C1 segment of cervical spinal cord (tissue), 14 donors: ENCODE measurements at regions not wholly inside any gene's neighbourhood (a gene's known extent, or its start where the extent isn't known, plus 50 kb on each side); places are given as distances from the start of the nearest gene placed in this dataset.
"Not testable (repeated sequence)": the region's sequence is repeated elsewhere in the genome, so short reads cannot be mapped to it uniquely, and the experiment has no call there.

ENCODE experiments used
- DNase-seq, 14 donors: peaks; one replicate each; lab custom pipeline; 2025; lab: John Stamatoyannopoulos, UW

DNA sequence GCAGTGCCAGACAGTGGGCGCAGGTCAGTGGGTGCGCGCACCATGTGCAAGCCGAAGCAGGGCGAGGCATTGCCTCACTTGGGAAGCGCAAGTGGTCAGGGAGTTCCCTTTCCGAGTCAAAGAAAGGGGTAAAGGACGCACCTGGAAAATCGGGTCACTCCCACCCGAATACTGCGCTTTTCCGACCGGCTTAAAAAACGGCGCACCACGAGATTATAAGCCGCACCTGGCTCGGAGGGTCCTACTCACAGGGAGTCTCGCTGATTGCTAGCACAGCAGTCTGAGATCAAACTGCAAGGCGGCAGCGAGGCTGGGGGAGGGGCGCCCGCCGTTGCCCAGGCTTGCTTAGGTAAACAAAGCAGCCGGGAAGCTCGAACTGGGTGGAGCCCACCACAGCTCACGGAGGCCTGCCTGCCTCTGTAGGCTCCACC lies 77.9 kb downstream of the NR4A2 start:
- not testable (repeated sequence) for DNase-seq

DNA sequence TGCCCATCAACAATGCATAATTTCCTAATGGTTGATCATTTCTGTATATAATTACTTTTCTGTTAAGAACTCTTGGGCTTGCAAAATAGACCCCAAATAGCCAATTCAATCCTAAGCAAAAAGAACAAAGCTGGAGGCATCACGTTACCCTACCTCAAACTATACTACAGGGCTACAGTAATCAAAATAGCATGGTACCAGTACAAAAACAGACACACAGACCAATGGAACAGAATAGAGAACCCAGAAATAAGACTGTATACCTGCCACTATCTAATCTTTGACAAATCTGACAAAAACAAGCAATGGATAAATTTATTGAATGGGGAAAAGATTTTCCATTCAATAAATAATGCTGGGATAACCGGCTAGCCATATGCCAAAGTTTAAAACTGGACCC lies 78.8 kb downstream of the NR4A2 start:
- no peak for DNase-seq

DNA sequence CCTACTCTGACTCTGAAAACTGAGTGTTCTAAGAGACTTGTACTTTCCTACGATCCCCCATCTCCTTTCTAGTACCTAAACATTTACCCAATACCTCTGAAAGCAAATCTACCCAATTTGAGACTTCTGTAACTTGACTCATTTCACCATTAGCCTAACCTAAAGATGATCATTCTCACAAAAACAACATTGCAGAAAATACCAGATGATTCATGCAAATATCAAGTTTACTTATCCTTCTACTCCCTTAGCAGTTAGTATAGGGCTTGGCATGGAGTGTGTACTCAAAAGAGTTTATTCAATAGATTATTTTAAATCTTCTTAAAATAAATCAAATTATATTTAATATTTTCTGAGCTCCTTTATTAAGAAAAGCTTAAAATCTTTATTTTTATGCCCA lies 89.6 kb downstream of the NR4A2 start:
- no peak for DNase-seq

DNA sequence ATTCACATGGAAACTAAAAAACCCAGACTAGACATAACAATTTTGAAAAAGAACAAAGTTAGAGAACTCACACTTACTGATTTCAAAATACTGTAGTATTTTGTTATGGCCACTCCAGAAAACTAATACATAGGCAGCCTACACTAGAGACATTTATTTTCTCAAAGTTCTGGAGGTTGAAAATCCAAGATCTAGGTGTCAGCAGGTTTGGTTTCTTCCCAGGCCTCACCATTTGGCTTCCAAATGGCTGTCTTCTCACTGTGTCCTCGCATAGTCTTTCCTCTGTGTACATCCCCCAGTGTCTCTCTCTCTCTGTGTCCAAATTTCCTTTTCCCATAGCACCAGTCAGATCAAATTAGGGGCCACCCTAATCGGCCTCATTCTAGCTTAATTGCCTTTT lies 95.0 kb downstream of the NR4A2 start:
- DNase-seq = no peak

DNA sequence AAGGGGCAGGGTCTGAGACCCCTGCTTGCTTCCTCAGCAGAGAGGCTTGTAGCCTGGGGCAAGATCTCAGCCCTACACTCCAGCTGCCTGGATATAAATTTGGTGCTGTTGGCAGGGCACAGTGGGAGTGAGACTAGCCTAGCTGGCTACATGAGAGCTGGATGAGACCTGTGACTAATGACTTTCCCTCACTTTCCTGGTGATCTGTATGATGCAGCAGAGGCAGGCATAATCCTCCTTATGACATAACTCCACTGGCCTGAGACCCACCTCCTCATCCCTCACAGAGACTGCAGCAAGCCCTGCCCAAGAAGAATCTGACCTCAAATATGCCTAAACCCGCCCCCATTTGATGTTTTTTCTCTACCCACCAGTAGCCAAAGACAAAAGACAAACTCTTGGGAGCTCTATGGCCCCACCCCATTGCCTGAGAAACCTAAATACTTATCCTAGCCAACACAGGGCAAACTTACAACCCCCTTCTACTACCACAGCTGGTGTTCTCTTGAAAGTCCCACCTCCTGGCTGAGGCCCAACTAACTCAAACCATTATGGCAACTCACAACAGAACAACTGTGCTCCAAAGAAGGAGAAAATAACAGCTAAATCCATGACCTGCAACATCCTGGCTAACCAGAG lies 102.7 kb downstream of the NR4A2 start:
- DNase-seq = no peak

DNA sequence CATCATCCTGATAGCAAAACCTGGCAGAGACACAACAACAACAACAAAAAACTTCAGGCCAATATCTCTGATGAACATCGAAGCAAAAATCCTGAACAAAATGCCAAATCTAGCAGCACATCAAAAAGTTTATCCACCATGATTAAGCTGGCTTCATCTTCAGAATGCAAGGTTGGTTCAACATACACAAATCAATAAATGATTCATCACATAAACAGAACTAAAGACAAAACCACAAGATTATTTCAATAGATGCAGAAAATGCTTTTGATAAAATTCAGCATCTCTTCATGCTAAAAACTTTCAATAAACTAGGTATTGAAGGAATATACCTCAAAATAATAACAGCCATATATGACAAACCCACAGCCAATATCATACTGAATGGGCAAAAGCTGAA lies 109.2 kb downstream of the NR4A2 start:
- DNase-seq = not testable (repeated sequence)

DNA sequence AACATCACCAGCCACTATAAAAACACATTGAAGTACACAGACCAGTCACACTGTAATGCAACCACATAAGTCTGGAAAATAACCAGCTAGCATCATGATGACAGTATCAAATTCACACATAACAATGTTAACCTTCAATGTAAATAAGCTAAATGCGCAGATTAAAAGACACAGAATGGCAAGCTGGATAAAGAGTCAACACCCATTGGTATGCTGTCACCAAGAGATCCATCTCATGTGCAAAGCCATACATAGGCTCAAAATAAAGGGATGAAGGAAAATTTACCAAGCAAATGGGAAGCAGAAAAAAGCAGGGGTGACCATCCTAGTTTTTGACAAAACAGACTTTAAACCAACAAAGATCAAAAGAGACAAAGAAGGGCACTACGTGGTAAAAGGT lies 110.8 kb downstream of the NR4A2 start:
- no peak for DNase-seq

DNA sequence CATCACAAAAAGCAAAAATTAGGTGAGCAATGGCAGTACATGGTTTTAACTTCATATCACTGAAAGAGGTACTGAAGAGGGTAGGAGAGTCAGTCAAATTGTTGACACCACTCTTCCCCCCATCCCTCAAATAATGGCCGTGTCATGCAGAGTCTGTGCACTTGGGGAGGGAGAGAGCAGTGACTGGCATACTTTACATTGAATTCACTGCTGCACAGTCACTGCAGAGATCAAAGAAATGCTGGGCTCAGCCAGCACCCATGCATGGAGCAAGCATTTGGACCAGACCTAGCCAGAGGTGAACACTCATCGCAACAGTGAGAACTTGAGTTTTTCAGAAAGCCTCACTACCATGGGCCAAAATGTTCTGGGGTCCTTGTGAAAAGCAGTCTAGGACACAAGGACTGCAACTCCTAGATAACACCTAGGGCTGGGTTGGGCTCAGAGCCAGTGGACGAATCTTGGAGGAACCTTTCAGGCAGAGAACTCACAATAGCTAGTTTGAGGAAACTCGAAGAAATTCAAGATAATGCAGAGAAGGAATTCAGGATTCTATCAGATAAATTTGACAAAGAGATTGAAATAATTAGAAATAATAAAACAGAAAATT lies 112.9 kb downstream of the NR4A2 start:
- no peak for DNase-seq

DNA sequence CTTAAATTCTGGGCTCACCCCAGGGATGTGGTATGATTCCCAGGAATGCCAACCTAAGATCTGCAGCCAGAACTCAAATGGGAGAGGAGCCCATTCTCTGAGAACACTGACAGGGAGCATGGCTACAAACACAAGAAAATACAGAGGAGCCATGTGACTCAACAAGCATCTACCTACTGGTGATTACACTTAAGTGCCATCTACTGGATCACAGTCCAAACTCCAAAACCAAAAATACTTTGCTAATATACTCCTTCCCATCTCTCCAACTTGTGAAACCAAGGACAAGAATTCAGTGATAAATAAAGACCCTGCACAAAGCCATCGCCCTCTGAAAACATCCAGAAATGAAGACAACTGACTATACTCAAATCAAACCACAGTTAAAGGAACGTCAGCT lies 116.9 kb downstream of the NR4A2 start:
- DNase-seq = no peak

DNA sequence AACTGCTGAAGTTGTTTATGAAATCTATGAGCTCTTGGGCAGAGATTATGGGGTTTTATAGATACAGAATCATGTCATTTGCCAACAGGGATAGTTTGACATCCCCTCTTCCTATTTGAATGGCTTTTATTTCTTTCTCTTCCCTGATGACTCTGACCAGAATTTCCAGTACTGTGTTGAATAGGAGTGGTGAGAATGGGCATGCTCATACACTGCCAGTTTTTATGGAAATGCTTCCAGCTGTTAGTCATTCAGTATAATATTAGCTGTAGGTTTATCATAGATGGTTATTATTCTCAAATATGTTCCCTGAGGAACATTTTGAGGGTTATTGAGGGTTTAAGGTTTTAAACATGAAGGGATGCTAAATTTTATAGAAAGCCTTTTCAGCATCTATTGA lies 121.2 kb downstream of the NR4A2 start:
- DNase-seq = no peak

DNA sequence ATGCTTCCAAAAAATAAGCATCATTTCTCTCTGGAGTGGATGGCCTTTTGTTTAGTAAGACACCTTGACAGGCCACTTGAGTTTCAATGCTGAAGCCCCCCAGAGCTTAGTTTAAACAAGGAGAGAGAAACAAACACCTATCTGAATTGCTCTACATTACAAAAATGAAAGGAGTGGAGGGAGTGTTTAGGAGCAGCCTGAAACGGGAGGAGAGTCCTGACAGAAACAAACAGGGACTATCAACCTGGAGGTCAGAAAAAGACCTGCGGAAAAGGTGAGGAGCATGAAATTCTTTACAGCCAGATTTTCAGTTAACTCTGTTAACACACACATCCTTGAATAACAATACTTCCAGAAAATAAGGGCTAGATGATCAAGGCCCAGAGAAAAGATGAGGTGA lies 126.2 kb downstream of the NR4A2 start:
- no peak for DNase-seq

DNA sequence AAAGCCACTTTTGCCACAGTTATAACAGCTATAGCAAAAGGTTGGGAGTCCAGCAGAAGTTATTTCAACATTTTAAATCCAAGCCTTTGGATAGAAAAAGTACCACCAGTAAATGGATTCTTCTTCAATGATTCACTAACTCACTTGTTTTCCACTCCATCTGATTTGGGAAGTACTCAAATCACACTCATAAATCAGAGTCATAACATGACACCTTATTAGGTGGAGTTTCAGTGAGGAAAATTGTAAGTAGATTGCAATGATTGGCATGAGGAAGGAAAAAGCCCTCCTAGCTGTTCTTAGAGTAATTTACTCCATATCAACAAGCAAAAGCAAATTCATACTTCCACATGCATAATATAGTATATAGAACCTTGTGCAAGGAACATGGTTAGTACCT lies 132.9 kb downstream of the NR4A2 start:
- DNase-seq = no peak

DNA sequence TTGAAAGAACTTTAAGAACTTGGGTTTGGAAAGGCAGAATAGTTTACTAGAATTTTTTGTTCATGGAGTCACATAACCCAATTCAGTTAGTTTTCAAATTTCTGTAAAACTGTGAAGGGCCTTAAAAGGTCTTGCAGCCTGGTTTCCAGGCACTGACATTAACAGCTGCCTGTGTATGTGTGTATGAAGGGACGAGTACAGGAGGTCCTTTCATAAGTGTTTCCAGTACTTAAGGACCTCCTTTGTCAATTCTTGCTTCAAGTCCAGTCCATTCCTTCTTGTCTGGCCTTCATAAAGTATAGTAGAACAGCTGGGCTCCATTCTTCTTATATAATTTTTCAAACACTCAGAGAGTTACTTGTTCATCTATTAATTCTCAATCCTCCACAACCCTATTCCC lies 136.5 kb downstream of the NR4A2 start:
- DNase-seq = no peak

DNA sequence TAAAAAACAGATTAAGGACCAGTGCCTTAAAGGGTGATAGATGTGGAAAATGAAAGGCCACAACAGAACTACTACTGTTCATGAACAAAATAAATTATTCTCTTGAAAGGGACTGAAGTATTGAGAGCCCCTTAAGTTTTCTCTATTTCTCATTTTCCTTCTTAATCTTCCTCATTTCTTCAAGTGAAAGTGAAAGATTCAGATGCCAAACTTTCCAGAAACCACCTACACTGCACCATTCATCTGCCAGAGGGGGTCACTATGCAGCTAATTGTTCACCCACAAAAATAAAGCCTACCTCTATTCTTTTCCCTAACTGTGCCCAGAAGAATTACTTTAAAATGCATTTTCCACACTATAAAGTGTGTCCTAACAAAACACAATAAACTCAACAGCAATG lies 140.1 kb downstream of the NR4A2 start:
- DNase-seq = no peak

DNA sequence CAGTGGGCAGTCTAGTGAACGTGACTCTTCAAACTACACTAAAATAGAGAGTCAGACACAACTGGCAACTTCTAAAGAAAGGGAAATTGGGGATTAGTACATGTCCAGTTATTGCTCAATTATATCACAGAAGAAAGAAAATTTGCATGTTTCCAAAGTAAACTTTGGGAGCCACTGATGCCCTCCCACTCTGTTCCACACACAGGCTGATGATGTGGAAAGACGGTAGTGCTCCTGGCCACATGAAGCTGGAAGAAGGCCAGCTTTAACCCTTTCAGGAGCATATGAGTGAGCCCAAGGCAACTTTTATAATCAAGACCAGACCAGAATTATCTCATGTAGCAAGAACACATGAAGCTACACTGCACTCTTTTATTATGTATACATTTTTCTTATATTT lies 141.0 kb downstream of the NR4A2 start:
- DNase-seq = no peak

DNA sequence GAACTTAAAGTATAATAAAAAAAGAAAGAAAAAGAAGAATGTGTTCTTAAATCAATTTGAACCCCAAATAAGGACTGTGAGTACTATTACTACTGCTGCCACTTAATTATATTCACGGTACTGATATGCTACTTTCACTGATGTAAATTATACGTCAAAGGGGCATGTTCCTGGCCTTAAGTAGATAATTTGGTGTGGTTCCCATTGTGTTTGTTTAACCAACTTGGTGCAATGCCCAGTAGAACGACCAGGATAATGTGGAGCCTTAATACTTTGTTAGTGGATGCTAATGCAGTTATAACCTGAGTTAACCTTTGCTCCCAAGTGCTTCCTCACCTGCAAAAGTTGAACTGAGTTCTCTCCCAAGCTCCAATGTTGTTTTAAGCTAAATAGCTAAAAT lies 142.0 kb downstream of the NR4A2 start:
- DNase-seq = no peak

DNA sequence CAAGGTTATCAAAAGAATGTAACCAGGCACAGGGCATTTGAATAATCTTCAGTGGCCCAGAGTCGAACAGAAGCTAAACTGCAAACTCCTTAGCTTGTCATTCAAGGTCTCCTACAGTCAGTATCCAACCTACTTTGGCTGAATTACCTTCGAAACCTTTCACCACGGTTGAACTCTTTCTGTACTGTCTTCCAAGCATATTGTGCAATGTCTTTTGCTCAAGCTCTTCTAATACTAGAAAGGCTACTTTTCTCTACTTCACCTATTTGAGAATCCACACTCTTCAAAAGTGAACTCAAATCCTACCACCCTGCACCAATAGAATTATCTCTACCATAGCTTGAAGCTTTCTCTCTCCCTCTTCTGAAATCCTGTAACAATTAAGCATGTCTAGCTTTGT lies 142.9 kb downstream of the NR4A2 start:
- DNase-seq = no peak

DNA sequence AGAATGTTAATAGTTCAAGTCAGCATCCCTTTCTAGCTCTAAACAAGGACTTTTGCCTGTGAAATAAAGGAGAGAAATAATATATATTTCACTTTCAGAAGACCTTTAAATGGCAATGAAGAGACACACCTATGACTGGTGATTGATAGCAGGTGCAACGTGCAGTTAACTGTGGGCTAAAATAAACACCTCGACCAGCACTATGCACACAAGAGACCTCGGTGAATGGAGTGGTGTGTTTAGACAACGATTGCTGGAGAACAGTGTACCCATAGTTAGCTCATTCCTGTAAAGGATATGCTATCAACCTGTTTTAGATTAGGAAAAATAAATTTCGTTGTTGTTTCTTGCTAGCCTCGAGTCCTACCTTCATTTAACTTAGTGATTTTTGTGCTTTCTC lies 143.4 kb downstream of the NR4A2 start:
- DNase-seq = no peak

DNA sequence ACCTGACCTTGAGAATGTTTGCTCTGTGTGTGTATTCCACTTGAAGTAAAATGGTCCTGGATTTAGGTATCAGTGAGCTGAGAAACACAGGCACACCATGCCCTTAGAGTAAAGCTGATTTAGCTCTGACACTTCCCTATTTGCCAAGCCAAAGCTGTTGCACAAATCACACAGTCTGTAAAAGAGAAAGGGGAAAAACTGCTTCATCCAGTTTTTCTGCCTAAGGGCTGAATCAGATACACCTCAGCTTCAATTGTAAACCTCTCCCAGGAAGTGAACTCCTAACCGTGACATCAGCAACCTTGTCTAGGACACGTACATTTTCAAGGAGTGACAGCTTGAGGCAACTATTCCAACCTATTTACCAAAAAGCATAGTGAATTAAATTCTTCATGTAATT lies 150.4 kb downstream of the NR4A2 start:
- DNase-seq = no peak

DNA sequence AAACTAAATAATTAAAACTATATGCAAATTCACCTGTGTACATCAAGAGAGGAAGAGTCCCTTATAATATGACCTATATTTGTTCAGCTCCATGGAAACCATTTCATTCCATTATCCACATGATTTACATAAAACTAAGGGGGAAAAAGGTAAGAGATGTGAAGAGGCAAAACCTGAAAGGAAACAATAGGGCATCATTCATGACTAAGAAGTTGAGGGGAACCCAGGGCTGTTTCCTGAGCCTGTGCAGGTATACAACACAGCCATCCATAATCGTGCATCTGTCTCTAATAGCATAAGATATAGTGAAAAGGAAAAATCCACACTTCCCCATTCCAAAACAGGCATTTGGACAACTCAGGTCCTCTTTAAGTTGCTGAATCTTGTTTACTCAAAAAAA lies 151.3 kb downstream of the NR4A2 start:
- no peak for DNase-seq

DNA sequence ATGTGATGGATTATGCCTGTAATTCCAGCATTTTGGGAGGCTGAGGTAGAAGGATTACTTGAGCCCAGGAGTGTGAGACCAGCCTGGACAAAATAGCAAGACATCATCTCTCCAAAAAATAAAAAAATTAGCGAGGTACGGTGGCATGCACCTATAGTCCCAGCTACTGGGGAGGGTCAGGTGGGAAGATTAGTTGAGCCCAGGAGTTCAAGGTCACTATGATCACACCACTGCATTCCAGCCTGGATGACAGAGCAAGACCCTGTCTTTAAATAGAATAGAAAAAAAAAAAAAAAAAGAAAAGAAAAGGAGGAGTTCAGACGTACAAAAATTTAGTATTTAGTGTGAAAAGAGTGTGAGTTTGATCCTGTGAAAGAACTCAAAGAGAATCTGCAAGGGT lies 154.9 kb downstream of the NR4A2 start:
- DNase-seq = no peak

DNA sequence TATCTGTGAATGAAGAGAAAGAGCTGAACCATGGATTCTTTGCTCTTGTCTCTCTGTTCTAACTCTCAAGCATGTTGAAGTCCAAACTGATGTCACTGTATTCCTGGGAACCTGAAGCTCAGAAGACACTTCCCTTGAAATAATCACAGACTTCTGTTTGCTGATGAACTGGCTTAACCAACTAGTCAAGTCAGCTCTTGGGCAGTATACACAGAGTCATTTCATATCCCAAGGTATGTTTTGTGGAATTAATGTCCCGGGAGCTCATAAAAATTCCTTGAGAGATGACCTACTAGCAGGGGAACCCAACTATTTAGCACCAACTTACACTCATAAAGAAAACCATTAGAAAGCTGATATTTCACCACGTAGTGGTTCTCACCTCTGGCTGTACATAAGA lies 156.6 kb downstream of the NR4A2 start:
- DNase-seq = no peak

DNA sequence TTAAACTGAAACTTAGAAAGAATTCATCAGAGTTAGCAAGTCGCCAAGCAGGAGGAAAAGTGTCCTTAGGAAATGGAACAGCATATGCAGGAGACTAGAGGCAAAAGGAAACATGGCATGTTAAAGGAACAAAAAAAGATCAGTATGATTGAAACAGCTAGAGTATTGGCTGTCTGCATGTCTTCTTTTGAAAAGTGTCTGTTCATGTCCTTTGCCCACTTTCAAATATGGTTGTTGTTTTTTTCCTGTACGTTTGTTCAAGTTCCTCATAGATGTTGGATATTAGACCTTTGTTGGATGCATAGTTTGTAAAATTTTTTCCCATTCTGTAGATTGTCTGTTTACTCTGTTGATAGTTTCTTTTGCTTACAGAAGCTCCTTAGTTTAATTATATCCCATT lies 161.6 kb downstream of the NR4A2 start:
- no peak for DNase-seq

DNA sequence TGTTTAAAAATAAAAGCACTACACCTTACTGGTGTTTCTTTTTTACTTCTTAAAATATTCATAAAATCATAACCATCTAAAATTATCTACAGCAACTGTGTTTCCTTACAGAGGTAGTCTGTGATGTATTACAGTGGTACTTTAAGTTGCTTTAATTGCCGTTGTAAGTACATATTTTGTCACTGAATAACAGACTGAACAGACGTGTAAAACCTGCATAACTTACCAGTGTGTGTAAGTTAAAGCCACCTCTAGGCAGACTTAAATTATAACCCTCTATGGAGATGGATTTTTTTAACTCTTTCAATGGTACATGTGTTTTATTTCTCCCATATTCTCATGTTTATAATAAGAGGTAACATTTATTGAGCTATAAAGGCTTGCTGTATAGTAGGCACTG lies 166.8 kb downstream of the NR4A2 start:
- DNase-seq = no peak
